ENCODE measurements at regions not wholly inside any gene's neighbourhood (a gene's known extent, or its start where the extent isn't known, plus 50 kb on each side); places are given as distances from the start of the nearest gene placed in this dataset.

GRCh38 chr1:222043444-222044292 is 301.8 kb upstream of the DUSP10 start:
- ATAC-seq (peak; percentile 22 to 27), DNase-seq (peak in 1 of 2 donors; percentile 38)
- intact Hi-C loops (cut with DNase I; ENCODE audit: low total_unique reads) = loop anchor here (5.0 kb wide), 3 partner anchors 156 to 481 kb away; no protein-coding TSS in a partner anchor
- peaks cover 35 to 48% of the 10 kb centered on the region in 2 donors for H3K4me1 ChIP-seq
- H3K27ac ChIP-seq = peak overlapping the region; percentile 66 to 89 (median 76)
- no peaks in the 10 kb centered on the region for H3K36me3 ChIP-seq
- no peak overlapping the region for H3K4me3 ChIP-seq
- in situ Hi-C loops (cut with MboI; ENCODE audit: low sequenced_read_pairs in 4 of 4) = no loop called here
- H3K27me3 ChIP-seq = no peaks in the 10 kb centered on the region
- no peaks in the 10 kb centered on the region for H3K9me3 ChIP-seq
- TF ChIP-seq POLR2A (IDR thresholded peaks at IDR 0.05) = no peak
- TF ChIP-seq CTCF (IDR thresholded peaks at IDR 0.05 in 4 of 5, conservative IDR thresholded peaks at IDR 0.05 in 1 of 5) = no peak

GRCh38 chr1:222042120-222042519 is 300.2 kb upstream of the DUSP10 start:
- in situ Hi-C loops (cut with MboI; ENCODE audit: low sequenced_read_pairs in 4 of 4) = no loop called here
- ATAC-seq (no peak), DNase-seq (no peak)
- H3K27me3 ChIP-seq = no peaks in the 10 kb centered on the region
- intact Hi-C loops (cut with DNase I; ENCODE audit: low total_unique reads) = loop anchor here (5.0 kb wide), 3 partner anchors 155 to 480 kb away; no protein-coding TSS in a partner anchor
- TF ChIP-seq CTCF (IDR thresholded peaks at IDR 0.05 in 4 of 5, conservative IDR thresholded peaks at IDR 0.05 in 1 of 5) (no peak), POLR2A (IDR thresholded peaks at IDR 0.05) (no peak)
- peaks cover 35 to 55% of the 10 kb centered on the region in 2 donors for H3K4me1 ChIP-seq
- no peaks in the 10 kb centered on the region for H3K36me3 ChIP-seq
- no peak overlapping the region for H3K4me3 ChIP-seq
- no peaks in the 10 kb centered on the region for H3K9me3 ChIP-seq
- peak overlapping the region in 3 of 4 donors; percentile 83 to 89 (median 89) for H3K27ac ChIP-seq

GRCh38 chr1:222040955-222041354 is 299.1 kb upstream of the DUSP10 start:
- ATAC-seq (no peak), DNase-seq (no peak)
- Histone ChIP-seq H3K4me1 (peaks cover 35 to 55% of the 10 kb centered on the region in 2 donors), H3K4me3 (no peak overlapping the region), H3K9me3 (no peaks in the 10 kb centered on the region), H3K36me3 (no peaks in the 10 kb centered on the region), H3K27ac (peak overlapping the region; percentile 83 to 95 (median 89)), H3K27me3 (no peaks in the 10 kb centered on the region)
- in situ Hi-C loops (cut with MboI; ENCODE audit: low sequenced_read_pairs in 4 of 4) = no loop called here
- intact Hi-C loops (cut with DNase I; ENCODE audit: low total_unique reads) = loop anchor here (2.0 to 5.0 kb wide), 4 partner anchors 154 to 479 kb away; partner anchors contain the start of gene DUSP10
- TF ChIP-seq CTCF (IDR thresholded peaks at IDR 0.05 in 4 of 5, conservative IDR thresholded peaks at IDR 0.05 in 1 of 5) (no peak), POLR2A (IDR thresholded peaks at IDR 0.05) (no peak)

GRCh38 chr1:222040121-222040805 is 298.4 kb upstream of the DUSP10 start:
- Histone ChIP-seq H3K27me3 (no peaks in the 10 kb centered on the region), H3K36me3 (no peaks in the 10 kb centered on the region), H3K9me3 (no peaks in the 10 kb centered on the region), H3K4me1 (peaks cover 35 to 55% of the 10 kb centered on the region in 2 donors), H3K27ac (peak overlapping the region; percentile 83 to 95 (median 89)), H3K4me3 (peak overlapping the region; percentile 36 to 46 (median 41))
- no peak for TF ChIP-seq CTCF (IDR thresholded peaks at IDR 0.05 in 4 of 5, conservative IDR thresholded peaks at IDR 0.05 in 1 of 5)
- no peak for TF ChIP-seq POLR2A (IDR thresholded peaks at IDR 0.05)
- DNase-seq (peak; percentile 43 to 80), ATAC-seq (peak; percentile 87 to 88)
- intact Hi-C loops (cut with DNase I; ENCODE audit: low total_unique reads) (loop anchor here (2.0 to 5.0 kb wide), 4 partner anchors 153 to 478 kb away; partner anchors contain the start of gene DUSP10), in situ Hi-C loops (cut with MboI; ENCODE audit: low sequenced_read_pairs in 4 of 4) (no loop called here)
